ENCODE measurements at regions not wholly inside any gene's neighbourhood (a gene's known extent, or its start where the extent isn't known, plus 50 kb on each side); places are given as distances from the start of the nearest gene placed in this dataset.

DNA sequence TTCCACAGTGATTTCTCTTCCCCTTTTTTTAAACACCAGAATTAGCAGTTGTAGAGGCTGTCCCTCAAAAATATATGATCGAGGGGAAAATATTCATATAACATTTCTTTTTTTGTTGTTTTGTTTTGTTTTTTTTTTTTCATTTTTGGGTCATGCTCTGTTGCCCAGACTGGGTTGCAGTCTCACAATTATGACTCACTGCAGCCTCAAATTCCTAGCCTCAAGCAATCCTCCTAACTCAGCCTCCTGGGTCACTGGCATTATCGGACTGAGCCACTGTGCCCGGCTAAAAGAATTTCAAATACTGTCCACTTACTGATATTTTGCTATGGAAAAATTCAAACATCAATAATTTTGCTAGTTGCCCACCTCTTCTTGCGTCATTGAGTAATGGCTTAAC is 134.0 kb downstream of the HFE start:
- TF ChIP-seq, protein P1, sequence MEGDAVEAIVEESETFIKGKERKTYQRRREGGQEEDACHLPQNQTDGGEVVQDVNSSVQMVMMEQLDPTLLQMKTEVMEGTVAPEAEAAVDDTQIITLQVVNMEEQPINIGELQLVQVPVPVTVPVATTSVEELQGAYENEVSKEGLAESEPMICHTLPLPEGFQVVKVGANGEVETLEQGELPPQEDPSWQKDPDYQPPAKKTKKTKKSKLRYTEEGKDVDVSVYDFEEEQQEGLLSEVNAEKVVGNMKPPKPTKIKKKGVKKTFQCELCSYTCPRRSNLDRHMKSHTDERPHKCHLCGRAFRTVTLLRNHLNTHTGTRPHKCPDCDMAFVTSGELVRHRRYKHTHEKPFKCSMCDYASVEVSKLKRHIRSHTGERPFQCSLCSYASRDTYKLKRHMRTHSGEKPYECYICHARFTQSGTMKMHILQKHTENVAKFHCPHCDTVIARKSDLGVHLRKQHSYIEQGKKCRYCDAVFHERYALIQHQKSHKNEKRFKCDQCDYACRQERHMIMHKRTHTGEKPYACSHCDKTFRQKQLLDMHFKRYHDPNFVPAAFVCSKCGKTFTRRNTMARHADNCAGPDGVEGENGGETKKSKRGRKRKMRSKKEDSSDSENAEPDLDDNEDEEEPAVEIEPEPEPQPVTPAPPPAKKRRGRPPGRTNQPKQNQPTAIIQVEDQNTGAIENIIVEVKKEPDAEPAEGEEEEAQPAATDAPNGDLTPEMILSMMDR (conservative IDR thresholded peaks at IDR 0.05), result no peak
- no peak overlapping the region for H3K27ac ChIP-seq

DNA sequence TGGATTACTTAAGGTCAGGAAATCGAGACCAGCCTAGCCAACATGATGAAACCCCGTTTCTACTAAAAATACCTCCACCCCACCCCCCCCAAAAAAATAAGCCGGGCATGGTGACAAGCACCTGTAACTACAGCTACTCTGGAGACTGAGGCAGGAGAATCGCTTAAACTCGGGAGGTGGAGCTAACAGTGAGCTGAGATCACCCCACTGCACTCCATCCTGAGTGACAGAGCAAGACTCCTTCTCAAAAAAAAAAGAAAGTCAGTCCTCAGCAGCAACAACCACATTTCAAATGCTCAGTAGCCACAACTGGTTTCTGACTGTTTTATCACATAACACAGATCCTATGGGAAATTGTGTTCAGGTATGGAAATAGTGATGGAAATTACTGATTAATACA is 135.3 kb downstream of the HFE start:
- TF ChIP-seq, protein P1 (conservative IDR thresholded peaks at IDR 0.05), result no peak
- H3K27ac ChIP-seq, result no peak overlapping the region

DNA sequence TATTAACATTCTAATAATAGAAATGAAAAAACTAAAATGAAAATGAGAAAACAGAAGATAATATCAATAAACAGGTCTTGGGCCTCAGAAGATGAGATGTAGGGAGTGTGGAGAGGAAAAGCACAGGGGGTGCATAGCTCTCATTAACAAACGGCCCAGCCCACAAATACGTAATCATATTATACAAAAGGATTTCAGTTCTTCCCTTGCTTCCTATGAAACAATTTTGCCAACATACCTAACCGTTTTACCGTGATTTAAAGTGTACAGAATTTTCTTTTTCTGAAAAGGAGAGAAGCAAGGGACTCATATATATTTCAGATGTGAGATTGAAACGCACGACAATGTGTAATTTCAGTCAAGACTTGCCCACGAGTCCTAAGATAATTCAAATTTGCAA is 136.0 kb downstream of the HFE start:
- H3K27ac ChIP-seq, result peak overlapping the region; percentile 77
- TF ChIP-seq, protein P1 (conservative IDR thresholded peaks at IDR 0.05), result no peak

DNA sequence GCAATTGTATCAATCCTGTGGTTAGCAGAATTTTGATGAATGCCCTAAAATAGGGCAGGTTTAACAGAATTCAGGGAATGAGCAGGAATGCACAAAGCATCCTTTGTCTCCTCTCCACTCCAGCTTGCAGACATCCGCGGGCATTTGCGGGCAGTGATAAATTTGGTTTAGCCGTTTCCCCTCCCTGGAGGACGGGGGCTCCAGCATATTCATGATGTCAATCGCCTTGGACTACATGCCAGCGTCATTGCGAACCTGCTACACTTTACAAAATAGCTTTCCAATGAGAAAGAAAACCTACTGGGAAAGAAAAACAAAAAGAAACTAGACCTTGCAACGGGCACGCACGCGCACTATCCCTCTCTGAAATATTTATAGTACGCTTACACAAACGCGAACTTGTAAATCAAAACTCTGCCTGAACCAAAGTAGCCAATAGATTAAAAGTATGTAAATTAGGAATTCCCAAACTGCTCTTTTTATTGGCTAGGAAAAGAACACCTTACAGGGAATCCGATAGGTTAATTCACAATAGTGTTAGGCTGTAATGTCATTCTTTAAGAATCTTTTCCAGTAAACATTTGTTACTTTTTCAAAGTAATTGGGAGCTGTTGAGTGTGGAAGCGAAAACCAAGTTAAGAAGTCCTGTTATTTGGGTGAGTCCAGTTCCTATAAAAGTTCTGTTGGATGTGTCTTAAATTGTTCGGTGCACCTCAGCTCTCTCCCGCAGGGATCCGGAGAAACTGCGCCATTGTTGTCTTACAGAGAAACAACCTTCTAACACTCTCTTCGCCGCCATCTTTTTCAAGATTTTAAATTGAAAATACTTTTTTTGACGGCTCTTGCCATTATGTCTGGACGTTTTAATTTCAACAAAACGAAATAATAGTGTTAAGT is 136.7 kb downstream of the HFE start:
- TF ChIP-seq, protein P1 (conservative IDR thresholded peaks at IDR 0.05), result no peak
- peak overlapping the region; percentile 77 for H3K27ac ChIP-seq

DNA sequence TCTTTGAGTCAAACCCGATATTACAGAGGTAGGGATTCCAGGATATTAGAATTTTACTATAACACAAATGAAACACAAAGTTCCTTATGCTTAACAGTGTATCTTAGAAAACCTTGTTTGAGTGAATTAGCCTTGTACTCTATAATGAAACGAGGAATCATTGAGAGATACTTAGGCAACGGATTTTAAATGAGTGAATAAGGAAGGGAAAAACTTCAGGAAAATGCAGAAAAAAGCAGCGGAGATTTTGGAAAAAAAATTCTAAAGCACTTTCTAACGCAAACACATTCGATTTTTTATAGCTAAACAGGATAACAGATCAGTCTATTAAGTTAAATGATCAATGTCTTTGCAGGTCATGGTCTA is 137.3 kb downstream of the HFE start:
- peak overlapping the region; percentile 77 for H3K27ac ChIP-seq
- TF ChIP-seq, protein P1 (conservative IDR thresholded peaks at IDR 0.05), result no peak

DNA sequence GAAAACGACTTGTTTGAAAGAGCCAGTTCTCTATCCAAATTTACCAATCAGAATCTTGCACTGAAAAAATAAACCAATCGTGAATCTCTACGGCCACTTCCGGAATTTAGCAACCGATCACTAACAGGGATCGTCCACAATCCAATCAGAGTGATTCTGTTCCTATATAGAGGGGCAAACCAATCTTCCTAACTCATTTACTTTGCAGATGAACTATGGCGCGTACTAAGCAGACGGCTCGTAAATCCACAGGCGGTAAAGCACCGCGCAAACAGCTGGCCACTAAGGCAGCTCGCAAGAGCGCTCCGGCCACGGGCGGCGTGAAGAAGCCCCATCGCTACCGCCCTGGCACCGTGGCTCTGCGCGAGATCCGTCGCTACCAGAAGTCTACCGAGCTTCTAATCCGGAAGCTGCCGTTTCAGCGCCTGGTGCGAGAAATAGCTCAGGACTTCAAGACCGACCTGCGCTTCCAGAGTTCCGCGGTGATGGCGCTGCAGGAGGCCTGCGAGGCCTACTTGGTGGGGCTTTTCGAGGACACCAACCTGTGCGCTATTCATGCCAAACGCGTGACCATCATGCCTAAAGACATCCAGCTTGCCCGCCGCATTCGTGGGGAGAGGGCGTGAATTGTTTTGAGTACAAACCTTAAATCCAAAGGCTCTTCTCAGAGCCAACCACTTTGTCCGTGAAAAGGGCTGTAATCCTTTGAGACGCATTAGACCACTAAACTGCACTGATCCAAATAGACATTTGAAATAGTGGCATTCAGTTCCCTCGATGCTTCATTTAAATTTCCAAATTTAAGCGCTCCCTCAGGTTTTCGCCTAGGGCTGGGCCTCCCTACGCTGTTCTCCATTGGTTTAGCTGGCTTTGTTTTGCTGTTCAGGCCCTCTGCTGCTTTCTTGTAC is 138.0 kb downstream of the HFE start:
- peak overlapping the region; percentile 77 for H3K27ac ChIP-seq

More for the DNA sequence above, 138.0 kb downstream of the HFE start:
- TF ChIP-seq, protein P1 (conservative IDR thresholded peaks at IDR 0.05), result no peak

Measured in VCaP (cell line).